ENCODE measurements at regions not wholly inside any gene's neighbourhood (a gene's known extent, or its start where the extent isn't known, plus 50 kb on each side); places are given as distances from the start of the nearest gene placed in this dataset.

DNA sequence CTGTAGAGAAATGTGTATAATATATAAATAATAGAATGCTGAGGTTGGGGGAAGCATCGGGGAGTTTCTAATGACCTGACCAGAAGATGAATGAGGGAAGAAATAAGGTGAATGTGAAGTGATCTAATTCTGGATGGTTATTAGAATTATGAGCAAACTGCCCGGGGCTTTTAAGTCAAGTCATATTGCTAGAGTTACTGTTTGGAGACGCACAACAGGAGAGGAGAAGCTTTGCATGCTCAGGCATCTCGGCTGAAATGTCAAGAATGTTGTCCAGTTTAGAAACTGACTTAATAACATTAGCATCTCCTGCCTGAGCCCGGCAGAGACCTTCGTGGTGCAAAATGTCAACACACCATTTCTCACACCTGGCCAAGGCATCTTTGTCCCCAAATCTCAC is 119.1 kb downstream of the RRAGC start:
- Histone ChIP-seq H2BK5ac (ENCODE audit: insufficient read length, low read length) (no peak overlapping the region), H4K20me1 (ENCODE audit: control insufficient read depth, insufficient read depth, insufficient read length) (no peaks in the 10 kb centered on the region), H3K4ac (ENCODE audit: low read depth, low read length) (no peak overlapping the region), H4K5ac (ENCODE audit: insufficient read length, low read depth, low read length) (no peak overlapping the region), H3K9ac (ENCODE audit: extremely low read depth, insufficient read length, low read length) (no peak overlapping the region), H2AFZ (ENCODE audit: low read length) (no peak overlapping the region), H3K4me1 (ENCODE audit: insufficient read depth, low read length) (no peaks in the 10 kb centered on the region), H3K56ac (ENCODE audit: insufficient read length, low read depth, low read length) (no peak overlapping the region), H3K9me3 (ENCODE audit: control insufficient read depth, low read depth, low read length) (no peaks in the 10 kb centered on the region), H3K27me3 (ENCODE audit: insufficient read depth, low read length) (no peaks in the 10 kb centered on the region), H4K91ac (ENCODE audit: insufficient read length, low read depth, low read length) (no peak overlapping the region), H3K23ac (ENCODE audit: insufficient read length, low read depth, low read length) (no peak overlapping the region), H2BK120ac (ENCODE audit: low read depth, low read length, poor library complexity, severe bottlenecking) (no peak overlapping the region), H3T11ph (ENCODE audit: low read length) (no peak overlapping the region), H3K79me2 (ENCODE audit: insufficient read depth, low read length) (no peaks in the 10 kb centered on the region), H3K18ac (ENCODE audit: insufficient read length, low read depth, low read length) (no peak overlapping the region), H4K8ac (replicated peaks; ENCODE audit: insufficient read length, low read depth, low read length) (no peak overlapping the region), H2BK15ac (ENCODE audit: low read depth, low read length) (no peak overlapping the region), H3K14ac (ENCODE audit: insufficient read depth, low read length) (no peak overlapping the region), H3K27ac (ENCODE audit: insufficient read length, low read depth, low read length) (no peak overlapping the region), H3K79me1 (ENCODE audit: insufficient read depth, low read depth, low read length, poor library complexity, severe bottlenecking) (no peaks in the 10 kb centered on the region), H2AK5ac (ENCODE audit: insufficient read length, low read length) (no peak overlapping the region), H2BK12ac (ENCODE audit: insufficient read length, low read depth, low read length) (no peak overlapping the region), H3K23me2 (ENCODE audit: insufficient read length, low read depth, low read length, poor library complexity, severe bottlenecking) (no peaks in the 10 kb centered on the region), H3K4me2 (ENCODE audit: insufficient read depth, insufficient read length, low read length) (no peak overlapping the region), H2BK20ac (ENCODE audit: low read depth, low read length, poor library complexity, severe bottlenecking) (no peak overlapping the region)
- H3K27ac Mint-ChIP-seq: no peak overlapping the region
- no CpG with 5 or more reads among the region's 6 CpGs for WGBS (ENCODE audit: extremely low coverage, insufficient read length, low lambda C conversion rate)
- H3K4me3 Mint-ChIP-seq: no peak overlapping the region
- TF ChIP-seq, protein P1, sequence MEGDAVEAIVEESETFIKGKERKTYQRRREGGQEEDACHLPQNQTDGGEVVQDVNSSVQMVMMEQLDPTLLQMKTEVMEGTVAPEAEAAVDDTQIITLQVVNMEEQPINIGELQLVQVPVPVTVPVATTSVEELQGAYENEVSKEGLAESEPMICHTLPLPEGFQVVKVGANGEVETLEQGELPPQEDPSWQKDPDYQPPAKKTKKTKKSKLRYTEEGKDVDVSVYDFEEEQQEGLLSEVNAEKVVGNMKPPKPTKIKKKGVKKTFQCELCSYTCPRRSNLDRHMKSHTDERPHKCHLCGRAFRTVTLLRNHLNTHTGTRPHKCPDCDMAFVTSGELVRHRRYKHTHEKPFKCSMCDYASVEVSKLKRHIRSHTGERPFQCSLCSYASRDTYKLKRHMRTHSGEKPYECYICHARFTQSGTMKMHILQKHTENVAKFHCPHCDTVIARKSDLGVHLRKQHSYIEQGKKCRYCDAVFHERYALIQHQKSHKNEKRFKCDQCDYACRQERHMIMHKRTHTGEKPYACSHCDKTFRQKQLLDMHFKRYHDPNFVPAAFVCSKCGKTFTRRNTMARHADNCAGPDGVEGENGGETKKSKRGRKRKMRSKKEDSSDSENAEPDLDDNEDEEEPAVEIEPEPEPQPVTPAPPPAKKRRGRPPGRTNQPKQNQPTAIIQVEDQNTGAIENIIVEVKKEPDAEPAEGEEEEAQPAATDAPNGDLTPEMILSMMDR (conservative IDR thresholded peaks at IDR 0.05): no peak
- no peak for DNase-seq
- peaks cover 11% of the 10 kb centered on the region for H3K27me3 Mint-ChIP-seq (ENCODE audit: low read depth)
- no peaks in the 10 kb centered on the region; a peak in 2 of 7 replicates for H3K36me3 Mint-ChIP-seq (ENCODE audit: insufficient read depth in 1 of 3, low read depth in 3 of 3)
- no peaks in the 10 kb centered on the region for H3K9me3 Mint-ChIP-seq
- peaks cover 15% of the 10 kb centered on the region in 2 experiments for H3K4me1 Mint-ChIP-seq

Data from H9 (cell line).